HG03108 (cell line): ENCODE measurements at regions not wholly inside any gene's neighbourhood (a gene's known extent, or its start where the extent isn't known, plus 50 kb on each side); places are given as distances from the start of the nearest gene placed in this dataset.
"Not testable (repeated sequence)": the region's sequence is repeated elsewhere in the genome, so short reads cannot be mapped to it uniquely, and the experiment has no call there.

Source experiments
- ATAC-seq: cut with Tn5 transposase; IDR thresholded peaks from one replicate; pipeline ENCODE4 v1.9.1; 2021; ENCODE audit warnings: moderate library complexity; ENCODE audit not compliant: unreplicated experiment

DNA sequence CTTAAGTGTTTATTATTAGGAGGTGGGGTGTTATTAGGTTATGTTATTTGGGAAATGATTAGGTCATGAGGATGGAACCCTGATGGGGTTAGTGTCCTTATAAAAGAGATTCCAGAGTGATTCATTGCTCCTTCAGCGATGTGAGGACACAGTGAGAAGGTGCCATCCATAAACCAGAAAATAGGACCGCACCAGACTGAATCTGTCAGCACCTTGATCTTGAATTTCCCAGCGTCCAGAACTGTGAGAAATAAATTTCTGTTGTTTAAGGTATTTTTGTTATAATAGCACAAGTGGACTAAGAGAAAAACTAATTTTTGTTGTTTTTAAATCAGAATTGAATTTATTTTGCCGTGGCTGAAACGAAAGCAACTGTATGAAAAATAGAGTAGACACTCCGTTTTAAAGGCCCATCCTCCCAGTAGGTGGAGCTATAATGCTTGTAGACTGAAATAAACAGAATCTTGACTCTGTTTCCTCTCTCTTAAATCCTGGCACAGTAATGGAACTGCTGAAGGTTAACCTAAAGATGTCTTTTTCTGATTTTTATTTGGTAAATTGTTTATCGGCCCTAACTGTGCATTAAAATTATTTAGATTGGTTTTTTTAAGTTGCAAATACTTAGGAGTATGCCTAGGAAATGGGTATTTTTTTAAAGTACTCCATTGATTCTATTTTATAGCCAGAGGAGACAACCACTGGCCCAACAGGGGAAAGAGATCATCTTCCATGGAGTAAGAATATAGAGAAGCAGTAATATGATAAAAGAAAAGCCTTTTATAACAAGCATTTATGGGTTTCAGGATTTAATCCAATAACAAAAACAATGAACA is 133.2 kb upstream of the ADAMTS3 start:
- peak; percentile 81 for ATAC-seq

DNA sequence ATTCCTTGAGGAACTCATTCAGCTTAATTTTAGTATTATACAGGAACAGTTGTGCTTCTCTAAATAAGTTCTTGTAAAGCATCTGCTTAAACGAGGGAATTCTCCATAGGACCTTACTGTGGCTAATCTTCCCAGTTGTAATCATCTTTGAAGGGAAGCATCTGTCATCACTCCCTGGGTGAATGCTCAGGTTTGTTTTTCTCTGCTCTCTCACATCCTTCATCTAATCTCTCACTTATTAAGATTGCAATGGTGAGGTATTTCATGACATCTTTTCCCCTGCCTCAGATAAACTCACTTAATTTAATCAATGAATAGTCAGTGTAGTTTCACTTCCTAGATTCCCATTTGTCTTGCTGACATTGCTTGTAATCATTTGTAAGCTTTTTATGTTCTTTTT is 121.8 kb upstream of the ADAMTS3 start:
- ATAC-seq: no peak

DNA sequence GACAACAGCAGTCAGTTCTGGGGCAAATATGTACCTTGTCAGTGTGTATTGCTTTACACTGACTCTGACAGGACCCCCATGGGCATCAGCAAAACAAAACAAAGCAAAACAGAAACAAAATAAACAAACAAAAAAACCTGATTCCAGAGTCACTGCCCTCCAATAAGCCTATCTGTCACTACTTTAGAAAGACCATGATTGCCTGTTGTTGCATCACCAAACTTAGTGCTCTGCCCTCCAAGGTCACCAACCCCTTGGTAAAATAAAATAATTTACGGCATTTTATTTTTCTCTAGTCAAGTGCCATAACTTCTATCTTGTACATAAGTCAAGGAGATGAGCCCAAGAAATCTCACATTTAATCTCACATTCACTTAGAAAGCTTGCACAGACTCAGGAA is 120.9 kb upstream of the ADAMTS3 start:
- ATAC-seq: no peak

DNA sequence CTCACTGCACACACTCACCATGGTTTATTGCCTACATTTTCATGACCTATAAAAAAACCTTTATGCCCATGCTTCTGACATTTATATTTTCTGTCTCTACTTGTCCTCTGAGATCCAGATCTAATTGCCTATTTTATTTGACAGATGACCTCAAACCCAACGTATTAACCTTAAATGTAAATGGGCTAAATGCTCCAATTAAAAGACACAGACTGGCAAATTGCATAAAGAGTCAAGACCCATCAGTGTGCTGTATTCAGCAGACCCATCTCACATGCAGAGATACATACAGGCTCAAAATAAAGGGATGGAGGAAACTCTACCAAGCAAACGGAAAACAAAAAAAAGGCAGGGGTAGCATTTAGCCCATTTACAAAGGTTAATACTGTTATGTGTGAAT is 117.4 kb upstream of the ADAMTS3 start:
- ATAC-seq: not testable (repeated sequence)

DNA sequence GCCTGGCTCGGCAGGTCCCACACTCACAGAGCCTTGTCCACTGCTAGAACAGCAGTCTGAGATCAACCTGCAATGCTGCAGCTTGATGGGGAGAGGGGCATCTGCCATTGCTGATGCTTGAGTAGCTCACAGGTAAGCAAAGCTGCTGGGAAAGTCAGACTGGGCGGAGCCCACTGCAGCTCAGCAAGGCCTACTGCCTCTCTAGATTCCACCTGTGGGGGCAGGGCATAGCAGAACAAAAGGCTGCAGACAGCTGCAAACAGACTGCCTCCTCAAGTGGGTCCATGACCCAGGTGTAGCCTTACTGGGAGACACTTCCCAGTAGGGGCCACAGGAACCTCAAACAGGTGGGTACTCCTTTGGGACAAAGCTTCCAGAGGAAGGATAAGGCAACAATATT is 110.6 kb upstream of the ADAMTS3 start:
- ATAC-seq: no peak

DNA sequence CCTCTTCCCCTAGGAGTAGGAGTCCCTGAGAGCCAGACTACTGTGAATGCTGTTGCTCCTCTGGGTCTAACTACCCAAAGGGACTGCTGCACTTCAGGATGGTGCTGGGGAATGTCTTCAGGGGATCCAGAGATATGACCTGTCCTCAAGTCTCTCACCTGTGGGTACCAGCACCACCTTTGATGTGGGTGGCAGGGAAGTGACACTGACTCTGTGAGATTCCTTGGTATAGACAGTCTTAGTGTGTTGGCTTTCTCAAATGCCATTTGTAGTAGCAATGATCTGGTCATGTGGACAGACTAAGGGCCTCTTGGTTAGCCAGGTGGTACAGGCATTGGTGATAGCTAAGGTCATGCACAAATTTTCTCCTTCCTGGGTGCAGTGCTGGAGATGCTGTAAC is 108.9 kb upstream of the ADAMTS3 start:
- ATAC-seq: no peak

DNA sequence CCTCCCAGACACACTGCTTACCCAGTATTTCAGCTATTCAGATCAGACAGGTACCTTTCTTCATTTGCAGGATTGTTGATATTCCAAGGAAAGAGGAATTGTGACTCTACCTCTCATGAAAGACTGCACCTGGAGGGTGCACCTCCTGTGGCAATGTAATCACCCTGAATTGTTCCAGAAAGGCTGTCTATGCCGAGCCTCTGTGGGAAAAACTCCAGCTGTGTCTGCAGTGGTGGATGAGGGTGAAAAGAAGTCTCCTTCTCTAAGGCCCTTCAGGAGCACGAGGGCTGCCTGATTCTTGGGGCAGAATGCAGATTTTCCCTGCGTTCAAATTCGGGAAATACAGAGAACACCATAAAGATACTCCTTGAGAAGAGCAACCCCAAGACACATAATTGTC is 108.2 kb upstream of the ADAMTS3 start:
- ATAC-seq: no peak

DNA sequence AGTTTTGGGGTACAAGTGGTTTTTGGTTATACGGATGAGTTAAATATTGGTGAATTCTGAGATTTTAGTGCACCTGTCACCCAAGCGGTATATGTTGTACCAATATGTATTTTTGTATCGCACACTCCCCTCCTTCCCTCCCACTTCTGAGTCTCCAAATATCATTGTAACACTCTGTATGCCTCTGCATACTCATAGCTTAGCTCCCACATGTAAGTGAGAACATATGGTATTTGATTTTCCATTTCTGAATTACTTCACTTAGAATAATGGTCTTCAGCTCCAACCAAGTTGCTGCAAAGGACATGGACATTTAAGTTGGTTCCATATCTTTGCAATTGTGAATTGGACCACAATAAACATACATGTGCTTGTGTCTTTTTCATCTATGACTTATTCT is 103.0 kb upstream of the ADAMTS3 start:
- ATAC-seq: no peak

DNA sequence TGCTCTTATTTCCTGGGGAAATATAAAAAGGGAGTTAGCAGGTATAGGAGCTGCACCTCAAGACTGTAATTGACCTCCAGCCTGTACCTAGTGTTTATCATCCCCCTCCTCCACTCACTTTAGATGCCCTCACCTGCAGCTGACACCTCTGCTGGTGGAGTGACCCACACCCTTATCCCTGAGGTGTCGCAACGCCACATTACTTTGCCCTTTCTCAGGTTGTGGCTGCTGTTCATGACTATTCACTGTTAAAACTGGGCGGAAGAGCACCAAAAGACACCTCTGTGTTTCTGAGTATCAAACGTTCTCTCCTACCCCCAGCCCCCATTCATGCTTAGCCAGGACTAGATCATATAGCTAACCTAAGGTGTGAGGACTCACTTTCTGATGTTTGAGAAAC is 101.5 kb upstream of the ADAMTS3 start:
- ATAC-seq: no peak

DNA sequence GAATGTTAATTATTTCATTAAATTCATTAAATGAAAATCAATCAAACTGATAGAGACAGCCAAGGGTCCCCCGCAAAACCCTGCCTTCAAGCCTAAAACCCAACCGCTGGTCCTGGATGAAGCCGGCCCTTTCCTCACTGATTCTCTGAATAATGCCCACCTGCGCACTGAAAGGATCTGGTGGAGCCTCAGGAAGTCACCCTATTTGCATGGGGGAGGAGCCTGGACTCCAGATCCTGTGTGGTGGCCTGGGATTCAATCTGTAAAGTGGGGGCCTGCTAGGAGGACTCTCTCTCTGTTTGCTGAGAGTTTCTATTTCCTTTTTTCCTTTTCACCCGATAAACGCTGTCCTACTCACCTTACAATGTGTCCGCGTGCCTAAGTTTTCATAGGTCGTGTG is 97.9 kb upstream of the ADAMTS3 start:
- no peak for ATAC-seq

DNA sequence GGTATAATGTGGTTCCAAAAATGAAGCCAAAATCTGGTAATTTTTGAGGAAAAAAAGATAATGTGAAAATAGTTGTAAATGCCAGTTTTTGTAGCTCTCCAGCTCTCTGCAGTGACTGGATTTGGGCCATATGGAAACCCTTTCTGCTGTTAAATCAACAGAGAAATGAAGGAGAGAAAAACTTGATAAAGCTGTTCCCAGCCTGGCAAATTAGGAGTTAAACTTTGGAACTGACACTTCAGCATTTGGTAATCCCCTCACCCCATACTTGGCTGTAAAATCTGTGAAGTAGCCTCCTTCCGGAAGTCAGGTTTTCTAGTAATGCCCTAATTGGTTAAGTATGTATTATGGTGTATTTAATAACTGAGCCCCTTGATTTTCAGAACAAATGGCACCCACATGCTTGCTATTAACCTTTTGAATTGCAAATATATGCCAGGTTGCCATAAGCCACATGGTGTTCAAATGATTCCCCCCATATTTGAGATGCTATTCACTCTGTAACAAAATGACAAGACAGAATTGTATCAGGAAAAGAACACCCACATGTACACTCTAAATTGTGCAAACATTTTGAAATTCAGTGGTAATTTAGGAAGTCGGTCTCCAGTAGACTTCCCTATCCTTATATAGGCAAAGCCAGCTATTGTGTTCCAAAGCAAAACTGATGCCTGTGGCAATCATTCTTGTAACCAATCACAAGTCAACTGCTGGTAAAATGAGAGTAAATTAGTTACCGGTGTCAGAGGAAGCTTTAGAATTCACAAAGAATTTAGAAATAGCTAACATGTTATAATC is 96.3 kb upstream of the ADAMTS3 start:
- ATAC-seq: no peak

DNA sequence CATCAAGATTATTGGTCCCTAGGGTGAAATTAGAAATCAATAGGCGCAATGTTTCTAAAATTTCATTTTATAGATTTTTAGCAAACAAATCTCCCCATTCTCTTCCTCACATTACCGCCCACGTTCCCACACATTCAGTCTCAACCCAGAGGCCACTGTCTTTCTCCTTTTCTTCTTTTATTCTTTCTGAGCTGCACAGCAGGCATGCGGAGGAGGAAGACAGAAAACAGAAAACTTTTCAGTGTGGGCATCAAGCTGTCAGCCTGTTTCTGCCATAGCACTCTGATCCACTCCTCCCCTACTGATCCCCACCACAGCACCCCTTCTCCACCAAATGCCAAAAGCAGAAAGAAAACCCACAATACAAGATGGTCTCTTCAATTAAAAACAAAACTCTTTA is 94.8 kb upstream of the ADAMTS3 start:
- no peak for ATAC-seq

DNA sequence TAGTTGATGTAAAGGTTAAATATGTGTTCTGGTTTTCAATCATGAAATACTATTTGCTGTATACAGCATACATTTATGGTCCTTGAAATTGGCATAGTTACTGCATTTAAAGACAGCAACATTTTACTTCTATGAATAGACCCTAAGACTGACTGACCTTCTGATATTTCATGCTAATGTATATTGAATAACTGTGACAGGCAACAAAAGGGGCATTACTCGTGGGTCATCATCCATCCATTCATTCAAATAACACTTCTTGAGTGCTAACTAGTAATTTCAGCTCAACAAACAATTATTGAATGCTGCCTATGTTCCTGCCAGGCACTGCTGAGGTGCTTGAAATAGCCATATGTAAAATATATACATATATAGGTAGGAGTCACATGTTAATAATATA is 92.8 kb upstream of the ADAMTS3 start:
- ATAC-seq: no peak

DNA sequence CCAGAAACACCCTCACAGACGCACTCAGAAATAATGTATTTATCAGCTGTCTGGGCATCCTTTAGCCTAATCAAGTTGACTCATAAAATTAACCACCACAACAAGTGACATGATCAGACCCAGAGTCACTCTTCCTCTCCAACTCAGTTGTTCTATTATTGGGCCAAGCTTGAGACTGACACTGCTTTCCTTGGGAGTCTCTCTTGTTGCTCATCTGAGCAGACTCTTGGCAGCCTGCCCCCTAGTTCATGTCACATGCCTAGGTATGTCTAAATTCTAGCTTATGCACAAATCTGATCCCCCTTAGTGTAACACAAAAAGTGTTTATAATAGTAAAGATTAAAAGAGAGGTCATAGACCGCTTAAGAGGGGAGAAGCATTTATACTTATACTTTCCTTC is 72.6 kb upstream of the ADAMTS3 start:
- no peak for ATAC-seq

DNA sequence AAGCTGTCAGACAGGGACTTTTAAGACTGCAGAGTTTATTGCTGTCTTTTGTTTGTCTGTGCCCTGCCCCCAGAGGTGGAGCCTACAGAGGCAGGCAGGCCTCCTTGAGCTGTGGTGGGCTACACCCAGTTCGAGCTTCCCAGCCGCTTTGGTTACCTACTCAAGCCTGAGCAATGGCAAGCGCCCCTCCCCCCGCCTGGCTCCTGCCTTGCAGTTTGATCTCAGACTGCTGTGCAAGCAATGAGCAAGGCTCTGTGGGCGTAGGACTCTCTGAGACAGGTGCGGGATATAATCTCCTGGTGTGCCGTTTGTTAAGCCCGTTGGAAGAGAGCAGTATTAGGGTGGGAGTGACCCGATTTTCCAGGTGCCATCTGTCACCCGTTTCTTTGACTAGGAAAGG is 67.8 kb upstream of the ADAMTS3 start:
- ATAC-seq: not testable (repeated sequence)

DNA sequence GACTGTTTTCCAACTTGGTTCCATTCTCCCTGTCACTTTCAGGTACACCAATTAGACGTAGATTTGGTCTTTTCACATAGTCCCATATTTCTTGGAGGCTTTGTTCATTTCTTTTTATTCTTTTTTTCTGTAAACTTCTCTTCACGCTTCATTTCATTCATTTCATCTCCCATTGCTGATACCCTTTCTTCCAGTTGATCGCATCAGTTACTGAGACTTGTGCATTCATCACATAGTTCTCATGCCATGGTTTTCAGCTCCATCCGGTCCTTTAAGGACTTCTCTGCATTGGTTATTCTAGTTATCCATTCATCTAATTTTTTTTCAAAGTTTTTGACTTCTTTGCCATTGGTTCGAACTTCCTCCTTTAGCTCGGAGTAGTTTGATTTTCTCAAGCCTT is 66.9 kb upstream of the ADAMTS3 start:
- ATAC-seq: not testable (repeated sequence)

DNA sequence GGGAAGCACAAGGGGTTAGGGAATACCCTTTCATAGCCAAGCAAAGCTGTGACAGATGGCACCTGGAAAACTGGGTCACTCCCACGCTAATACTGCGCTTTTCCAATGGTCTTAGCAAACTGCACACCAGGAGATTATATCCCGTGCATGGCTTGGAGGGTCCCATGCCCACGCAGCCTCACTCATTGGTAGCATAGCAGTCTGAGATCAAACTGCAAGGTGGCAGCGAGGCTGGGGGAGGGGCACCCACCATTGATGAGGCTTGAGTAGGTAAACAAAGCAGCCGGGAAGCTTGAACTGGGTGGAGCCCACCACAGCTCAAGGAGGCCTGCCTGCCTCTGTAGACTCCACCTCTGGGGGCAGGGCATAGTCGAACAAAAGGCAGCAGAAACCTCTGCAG is 63.2 kb upstream of the ADAMTS3 start:
- not testable (repeated sequence) for ATAC-seq

DNA sequence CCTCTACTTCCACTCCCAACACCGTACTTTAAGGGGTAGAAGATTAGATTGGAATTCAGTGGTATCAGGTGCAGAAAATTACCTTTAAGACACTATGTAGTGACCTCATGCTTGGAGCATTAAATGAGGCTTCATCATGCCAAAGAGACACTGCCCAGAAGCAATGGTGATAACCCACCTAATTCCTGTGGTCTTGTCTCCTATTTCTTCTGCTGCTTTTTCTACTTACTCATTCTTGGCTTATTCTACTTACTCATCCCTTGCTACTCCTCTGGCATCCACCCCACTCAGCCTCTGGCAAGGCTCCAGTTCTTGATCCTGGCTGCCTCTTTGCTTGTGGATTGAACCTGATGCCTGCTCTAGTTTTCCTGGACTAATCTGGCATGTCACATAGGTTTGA is 62.3 kb upstream of the ADAMTS3 start:
- no peak for ATAC-seq

DNA sequence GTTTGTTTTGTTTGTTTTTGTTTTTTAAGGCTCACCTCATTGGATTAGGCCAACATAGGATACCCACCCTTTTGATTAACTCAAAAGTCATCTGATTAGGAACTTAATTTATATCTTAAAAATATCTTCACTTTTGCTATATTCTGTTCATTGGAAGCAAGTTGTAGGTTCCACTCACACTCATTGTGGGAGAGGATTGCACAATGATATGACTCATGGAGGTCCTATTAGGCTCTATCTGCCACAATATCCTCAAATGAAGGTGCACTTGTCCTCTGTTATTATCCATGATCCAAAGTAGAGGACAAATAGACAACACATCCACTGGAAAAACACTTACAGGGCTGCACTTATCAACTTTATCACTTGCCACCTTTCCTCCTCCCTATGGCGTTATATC is 60.5 kb upstream of the ADAMTS3 start:
- no peak for ATAC-seq

DNA sequence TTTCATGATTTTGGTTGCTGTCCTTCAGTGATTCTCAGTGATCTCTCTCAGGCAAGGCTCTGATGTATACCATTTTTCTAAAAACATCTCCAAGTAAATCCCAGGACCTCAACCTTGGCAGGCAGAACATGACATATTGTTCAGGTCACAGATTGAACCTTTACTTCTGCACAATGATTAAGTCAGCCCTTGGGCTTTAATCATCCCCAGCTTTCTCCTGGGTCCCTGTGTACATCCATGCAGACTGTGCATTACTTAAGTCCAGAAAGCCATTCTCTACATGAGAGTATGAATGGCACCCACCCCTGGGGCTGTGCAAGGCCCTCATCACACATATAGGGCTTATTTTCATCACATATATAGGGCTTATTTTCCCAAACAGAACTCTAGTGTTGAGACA is 58.7 kb upstream of the ADAMTS3 start:
- ATAC-seq: no peak
